ENCODE measurements at regions not wholly inside any gene's neighbourhood (a gene's known extent, or its start where the extent isn't known, plus 50 kb on each side); places are given as distances from the start of the nearest gene placed in this dataset.

DNA sequence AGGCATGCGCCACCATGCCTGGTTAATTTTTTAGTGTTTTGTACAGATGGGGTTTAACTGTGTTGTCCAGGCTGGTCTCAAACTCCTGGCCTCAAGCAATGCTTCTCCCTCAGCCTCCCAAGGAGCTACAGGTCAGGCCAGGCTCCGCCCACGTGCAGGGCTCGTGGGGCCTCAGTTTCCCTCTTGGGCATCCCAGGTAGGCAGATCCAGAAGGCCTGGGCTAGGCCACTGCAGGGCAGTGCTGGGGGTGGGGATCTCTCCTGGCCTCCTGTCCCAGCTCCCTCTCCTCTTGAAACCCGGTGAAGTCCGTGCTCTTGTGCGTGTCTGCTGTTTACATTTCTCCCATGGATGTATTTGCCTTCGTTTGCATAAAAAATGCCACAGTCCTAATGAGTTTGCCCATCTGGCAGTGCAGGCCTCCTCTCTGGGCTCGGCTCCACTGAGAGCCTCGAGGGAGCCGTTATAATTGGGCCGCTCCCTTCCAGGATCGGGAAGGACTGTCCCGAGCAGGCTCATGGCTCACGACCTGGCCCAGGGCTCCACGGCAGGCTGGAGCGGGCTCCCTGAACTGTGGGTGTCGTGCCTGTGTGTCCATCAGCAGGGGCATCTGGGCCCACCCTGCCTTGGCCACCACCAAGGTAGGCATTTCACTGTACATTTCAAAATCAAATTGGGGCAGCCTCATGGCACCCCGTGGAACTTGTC lies 52.6 kb upstream of the RUFY1 start:
- no peaks in the 10 kb centered on the region for H3K36me3 Mint-ChIP-seq
- no peak overlapping the region for H3K4me3 Mint-ChIP-seq
- WGBS (ENCODE audit: insufficient coverage): 79% methylated on average over 18 of the region's 19 CpGs
- H3K27ac ChIP-seq (ENCODE audit: low read length): no peak overlapping the region
- ChIA-PET CTCF (no interaction called here), POLR2A (no interaction called here)
- no peaks in the 10 kb centered on the region for H3K4me1 ChIP-seq (ENCODE audit: control insufficient read depth in 1 of 2, extremely low read depth in 1 of 2, insufficient read depth in 2 of 2, low read length in 2 of 2)
- peaks cover 0 to 22% of the 10 kb centered on the region in 2 experiments for H3K27me3 ChIP-seq (replicated peaks in 1 of 2; ENCODE audit: control insufficient read depth in 2 of 2, extremely low read depth in 1 of 2, insufficient read depth in 2 of 2, low read length in 1 of 2)
- no peak for ATAC-seq (replicated peaks in 1 of 4)
- H3K27me3 Mint-ChIP-seq: no peaks in the 10 kb centered on the region
- H3K36me3 ChIP-seq (ENCODE audit: control insufficient read depth in 2 of 2, extremely low read depth in 1 of 2, insufficient read depth in 1 of 2, low read length in 1 of 2): no peaks in the 10 kb centered on the region
- no peak for DNase-seq
- no peaks in the 10 kb centered on the region for H3K4me1 Mint-ChIP-seq
- H3K27ac Mint-ChIP-seq: no peak overlapping the region
- H3K4me3 ChIP-seq (ENCODE audit: control insufficient read depth in 1 of 2, extremely low read depth in 1 of 2, low read length in 1 of 2): no peak overlapping the region
- no peaks in the 10 kb centered on the region for H3K9me3 ChIP-seq
- no peaks in the 10 kb centered on the region for H3K9me3 Mint-ChIP-seq

DNA sequence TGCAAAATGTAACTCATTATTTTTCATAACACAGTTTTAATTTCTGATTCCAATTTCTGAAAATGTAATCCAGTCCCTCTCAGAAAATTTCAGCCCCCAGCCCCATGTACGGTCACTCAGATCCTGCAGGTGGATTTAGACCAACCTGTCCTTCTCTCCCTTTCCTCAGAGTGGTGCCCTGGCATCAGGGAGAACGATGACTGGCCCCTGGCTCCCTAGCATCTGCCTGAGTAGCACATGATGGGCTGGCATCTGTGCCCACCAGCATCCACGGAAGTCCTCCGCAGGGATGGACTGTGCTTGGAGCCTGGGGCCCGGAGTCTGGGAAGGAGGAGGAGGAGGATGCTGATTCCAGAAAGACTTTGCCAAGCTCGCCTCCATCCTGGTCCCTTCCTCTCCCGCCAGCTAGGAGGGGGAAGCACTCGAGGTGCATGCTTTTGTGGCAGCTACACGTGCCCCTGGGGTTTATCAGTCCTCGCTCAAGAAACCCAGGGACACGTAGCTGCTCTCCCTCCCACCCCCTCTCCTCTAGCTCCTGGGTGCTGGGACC lies 54.4 kb upstream of the RUFY1 start:
- Histone ChIP-seq H3K27me3 (replicated peaks in 1 of 2; ENCODE audit: control insufficient read depth in 2 of 2, extremely low read depth in 1 of 2, insufficient read depth in 2 of 2, low read length in 1 of 2) (peaks cover 0 to 26% of the 10 kb centered on the region in 2 experiments), H3K9me3 (no peaks in the 10 kb centered on the region), H3K4me1 (ENCODE audit: control insufficient read depth in 1 of 2, extremely low read depth in 1 of 2, insufficient read depth in 2 of 2, low read length in 2 of 2) (no peaks in the 10 kb centered on the region), H3K27ac (ENCODE audit: low read length) (no peak overlapping the region), H3K36me3 (ENCODE audit: control insufficient read depth in 2 of 2, extremely low read depth in 1 of 2, insufficient read depth in 1 of 2, low read length in 1 of 2) (no peaks in the 10 kb centered on the region), H3K4me3 (ENCODE audit: control insufficient read depth in 1 of 2, extremely low read depth in 1 of 2, low read length in 1 of 2) (no peak overlapping the region)
- peaks cover 0 to 3% of the 10 kb centered on the region in 2 donors for H3K27me3 Mint-ChIP-seq
- no peaks in the 10 kb centered on the region for H3K9me3 Mint-ChIP-seq
- POLR2A ChIA-PET: no interaction called here
- DNase-seq (no peak), ATAC-seq (replicated peaks in 1 of 4) (no peak)
- no peak overlapping the region for H3K27ac Mint-ChIP-seq
- no peaks in the 10 kb centered on the region for H3K4me1 Mint-ChIP-seq
- no peak overlapping the region for H3K4me3 Mint-ChIP-seq
- CTCF ChIA-PET: no interaction called here
- H3K36me3 Mint-ChIP-seq: no peaks in the 10 kb centered on the region
- 70% methylated on average over 9 of the region's 11 CpGs for WGBS (ENCODE audit: insufficient coverage)

DNA sequence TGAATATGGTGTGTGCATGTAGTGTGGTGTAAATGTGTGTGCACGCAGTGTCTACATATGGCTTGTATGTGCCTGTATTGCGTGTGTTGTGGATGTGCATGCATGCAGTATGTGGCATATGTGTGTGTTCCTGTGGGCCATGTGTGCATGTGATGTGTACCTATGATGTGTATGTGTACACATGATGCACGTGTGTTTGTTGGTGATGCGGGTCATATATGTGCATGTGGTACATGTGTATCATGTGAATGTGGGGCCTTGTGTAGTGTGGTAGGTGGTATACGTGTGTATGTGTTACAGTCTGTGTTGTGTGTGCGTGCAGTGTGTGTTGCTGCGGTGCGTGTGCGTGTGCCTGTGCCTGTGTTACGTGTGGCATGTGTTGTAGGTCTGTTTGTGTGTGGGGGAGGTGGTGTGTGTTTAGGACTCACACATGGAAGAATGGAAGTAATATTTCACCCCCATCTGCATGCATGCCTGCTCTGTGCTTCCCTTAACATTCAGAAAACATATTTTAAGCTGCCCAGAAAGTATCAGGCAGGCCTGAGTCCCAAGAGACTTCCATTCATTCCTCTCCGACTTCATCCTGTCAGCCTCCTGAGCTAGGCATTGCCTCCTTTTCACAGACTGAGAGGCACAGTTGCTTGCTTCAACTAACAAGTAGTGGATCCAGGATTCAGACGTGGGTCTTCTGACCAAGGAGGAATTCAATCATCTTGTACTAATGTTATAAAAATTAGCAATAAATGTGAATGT lies 55.4 kb upstream of the RUFY1 start:
- Histone ChIP-seq H3K4me3 (ENCODE audit: control insufficient read depth in 1 of 2, extremely low read depth in 1 of 2, low read length in 1 of 2) (no peak overlapping the region), H3K9me3 (no peaks in the 10 kb centered on the region), H3K27me3 (replicated peaks in 1 of 2; ENCODE audit: control insufficient read depth in 2 of 2, extremely low read depth in 1 of 2, insufficient read depth in 2 of 2, low read length in 1 of 2) (peaks cover 0 to 26% of the 10 kb centered on the region in 2 experiments), H3K4me1 (ENCODE audit: control insufficient read depth in 1 of 2, extremely low read depth in 1 of 2, insufficient read depth in 2 of 2, low read length in 2 of 2) (no peaks in the 10 kb centered on the region), H3K36me3 (ENCODE audit: control insufficient read depth in 2 of 2, extremely low read depth in 1 of 2, insufficient read depth in 1 of 2, low read length in 1 of 2) (no peaks in the 10 kb centered on the region), H3K27ac (ENCODE audit: low read length) (no peak overlapping the region)
- no peak overlapping the region for H3K27ac Mint-ChIP-seq
- H3K4me3 Mint-ChIP-seq: no peak overlapping the region
- peaks cover 0 to 3% of the 10 kb centered on the region in 2 donors for H3K27me3 Mint-ChIP-seq
- ChIA-PET POLR2A (no interaction called here), CTCF (interaction anchor here (0.6 to 2.1 kb wide), 2 partner anchors 68 to 764 kb away, joined by 4 to 6 read pairs; partner anchors contain the start of gene ZNF354A (in 1 of the 2))
- no peaks in the 10 kb centered on the region for H3K4me1 Mint-ChIP-seq
- no peak for ATAC-seq (replicated peaks in 1 of 4)
- no peaks in the 10 kb centered on the region for H3K36me3 Mint-ChIP-seq
- WGBS (ENCODE audit: insufficient coverage): 82% methylated on average over 10 of the region's 12 CpGs
- H3K9me3 Mint-ChIP-seq: no peaks in the 10 kb centered on the region
- DNase-seq: no peak

DNA sequence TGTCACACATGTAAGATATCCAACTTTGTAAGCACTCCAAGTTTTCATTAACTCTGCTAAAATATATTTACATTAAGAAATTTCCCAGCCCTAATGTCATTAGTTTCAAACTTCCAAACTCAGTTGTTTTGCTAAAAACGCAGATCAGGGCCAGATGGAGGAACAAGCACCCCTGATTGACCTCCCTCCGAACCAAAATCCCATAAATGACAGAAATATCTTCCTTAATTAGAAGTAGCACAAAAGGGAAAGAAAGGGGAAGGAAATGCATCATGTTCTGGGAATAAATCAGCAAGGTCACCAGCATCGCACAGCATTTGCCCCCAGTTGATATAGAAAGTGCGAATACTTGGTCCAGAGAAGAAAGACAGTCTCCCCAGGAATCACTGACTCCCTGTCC lies 61.4 kb upstream of the RUFY1 start:
- Mint-ChIP-seq H3K9me3 (no peaks in the 10 kb centered on the region), H3K27me3 (peaks cover 0 to 7% of the 10 kb centered on the region in 2 donors), H3K4me1 (no peaks in the 10 kb centered on the region), H3K27ac (no peak overlapping the region), H3K36me3 (no peaks in the 10 kb centered on the region), H3K4me3 (no peak overlapping the region)
- Histone ChIP-seq H3K27me3 (replicated peaks in 1 of 2; ENCODE audit: control insufficient read depth in 2 of 2, extremely low read depth in 1 of 2, insufficient read depth in 2 of 2, low read length in 1 of 2) (peaks cover 0 to 16% of the 10 kb centered on the region in 2 experiments), H3K4me1 (ENCODE audit: control insufficient read depth in 1 of 2, extremely low read depth in 1 of 2, insufficient read depth in 2 of 2, low read length in 2 of 2) (no peaks in the 10 kb centered on the region), H3K27ac (ENCODE audit: low read length) (no peak overlapping the region), H3K4me3 (ENCODE audit: control insufficient read depth in 1 of 2, extremely low read depth in 1 of 2, low read length in 1 of 2) (no peak overlapping the region), H3K9me3 (no peaks in the 10 kb centered on the region), H3K36me3 (ENCODE audit: control insufficient read depth in 2 of 2, extremely low read depth in 1 of 2, insufficient read depth in 1 of 2, low read length in 1 of 2) (no peaks in the 10 kb centered on the region)
- ChIA-PET CTCF (no interaction called here), POLR2A (no interaction called here)
- WGBS (ENCODE audit: insufficient coverage): 100% methylated on average over 1 of the region's 4 CpGs
- DNase-seq (no peak), ATAC-seq (replicated peaks in 1 of 4) (no peak)

DNA sequence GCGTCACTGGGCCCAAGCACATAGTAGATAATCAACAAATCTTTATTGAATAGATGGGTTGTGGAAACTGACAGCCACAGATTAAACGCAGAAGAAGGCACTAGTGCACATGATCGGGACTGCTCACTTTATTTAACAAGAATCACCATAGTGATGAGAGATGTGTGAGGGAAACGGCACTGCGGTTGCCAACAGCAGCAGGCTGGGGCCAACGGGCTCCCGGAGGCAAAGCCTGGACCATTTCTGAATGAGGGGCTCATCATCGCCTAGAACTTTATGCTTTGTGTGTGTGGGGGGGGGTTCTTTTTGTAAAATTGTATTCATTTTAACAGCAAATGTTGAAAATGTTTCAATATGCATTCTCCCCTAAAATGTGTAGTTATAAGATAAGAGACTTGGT lies 61.9 kb upstream of the RUFY1 start:
- Mint-ChIP-seq H3K4me3 (no peak overlapping the region), H3K27ac (no peak overlapping the region), H3K36me3 (no peaks in the 10 kb centered on the region), H3K27me3 (peaks cover 0 to 7% of the 10 kb centered on the region in 2 donors), H3K4me1 (no peaks in the 10 kb centered on the region), H3K9me3 (no peaks in the 10 kb centered on the region)
- ChIA-PET POLR2A (no interaction called here), CTCF (no interaction called here)
- no peaks in the 10 kb centered on the region for H3K9me3 ChIP-seq
- no peak overlapping the region for H3K27ac ChIP-seq (ENCODE audit: low read length)
- DNase-seq: no peak
- WGBS (ENCODE audit: insufficient coverage): 93% methylated on average over 2 of the region's 8 CpGs
- H3K4me1 ChIP-seq (ENCODE audit: control insufficient read depth in 1 of 2, extremely low read depth in 1 of 2, insufficient read depth in 2 of 2, low read length in 2 of 2): no peaks in the 10 kb centered on the region
- no peak overlapping the region for H3K4me3 ChIP-seq (ENCODE audit: control insufficient read depth in 1 of 2, extremely low read depth in 1 of 2, low read length in 1 of 2)
- no peak for ATAC-seq (replicated peaks in 1 of 4)
- no peaks in the 10 kb centered on the region for H3K36me3 ChIP-seq (ENCODE audit: control insufficient read depth in 2 of 2, extremely low read depth in 1 of 2, insufficient read depth in 1 of 2, low read length in 1 of 2)
- peaks cover 0 to 16% of the 10 kb centered on the region in 2 experiments for H3K27me3 ChIP-seq (replicated peaks in 1 of 2; ENCODE audit: control insufficient read depth in 2 of 2, extremely low read depth in 1 of 2, insufficient read depth in 2 of 2, low read length in 1 of 2)

DNA sequence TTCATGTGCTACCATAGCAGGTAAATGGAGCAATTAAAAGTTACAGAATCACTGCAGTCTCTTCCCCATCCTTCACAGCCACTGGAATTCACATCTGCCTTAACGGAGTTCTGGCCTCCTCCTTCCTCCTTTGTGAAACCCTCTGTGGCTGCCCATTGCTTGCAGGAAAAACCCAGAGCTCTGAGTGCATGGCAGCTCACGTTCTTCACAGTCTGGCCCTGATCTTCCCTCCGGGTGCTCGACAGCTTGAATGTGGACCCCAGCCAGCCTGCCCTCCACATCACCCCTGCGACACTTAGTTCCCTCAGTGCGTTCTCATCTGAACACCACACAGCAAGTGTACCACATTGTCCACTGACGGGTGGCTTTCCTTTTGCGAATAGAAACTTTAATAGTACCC lies 63.2 kb upstream of the RUFY1 start:
- POLR2A ChIA-PET: no interaction called here
- DNase-seq: no peak
- ATAC-seq (replicated peaks in 1 of 4): no peak
- Mint-ChIP-seq H3K4me1 (no peaks in the 10 kb centered on the region), H3K9me3 (no peaks in the 10 kb centered on the region), H3K27me3 (peaks cover 0 to 7% of the 10 kb centered on the region in 2 donors), H3K27ac (no peak overlapping the region), H3K36me3 (no peaks in the 10 kb centered on the region), H3K4me3 (no peak overlapping the region)
- Histone ChIP-seq H3K36me3 (ENCODE audit: control insufficient read depth in 2 of 2, extremely low read depth in 1 of 2, insufficient read depth in 1 of 2, low read length in 1 of 2) (no peaks in the 10 kb centered on the region), H3K4me3 (ENCODE audit: control insufficient read depth in 1 of 2, extremely low read depth in 1 of 2, low read length in 1 of 2) (no peak overlapping the region), H3K9me3 (no peaks in the 10 kb centered on the region), H3K27me3 (replicated peaks in 1 of 2; ENCODE audit: control insufficient read depth in 2 of 2, extremely low read depth in 1 of 2, insufficient read depth in 2 of 2, low read length in 1 of 2) (peaks cover 0 to 12% of the 10 kb centered on the region in 2 experiments), H3K4me1 (ENCODE audit: control insufficient read depth in 1 of 2, extremely low read depth in 1 of 2, insufficient read depth in 2 of 2, low read length in 2 of 2) (no peaks in the 10 kb centered on the region), H3K27ac (ENCODE audit: low read length) (no peak overlapping the region)
- 86% methylated on average over 5 of the region's 8 CpGs for WGBS (ENCODE audit: insufficient coverage)
- CTCF ChIA-PET: interaction anchor here in 1 of 2 donors (0.6 kb wide), 1 partner anchor 758 kb away, joined by 3 read pairs; no protein-coding TSS in a partner anchor

Data from T-cell (primary cell).